Endothelial cell of umbilical vein (primary cell): ENCODE measurements at regions not wholly inside any gene's neighbourhood (a gene's known extent, or its start where the extent isn't known, plus 50 kb on each side); places are given as distances from the start of the nearest gene placed in this dataset.

Source experiments
- BruUV-seq: library from RNA; stranded (reverse); fragments of 400-500 nt; replicated peaks from 2 replicates; lab custom pipeline; 2021; lab: Mats Ljungman, UMichigan
- CTCF ChIA-PET: fragments of 300-600, 350-600 bp; sonication (Branson Sonifier 250); formaldehyde crosslinking; loops from one replicate; lab custom pipeline; 2021; ENCODE audit warnings: antibody characterized with exemption, inconsistent platforms; lab: Charles Lee
- POLR2A ChIA-PET: fragments of 300-600, 350-600 bp; sonication (Branson Sonifier 250); formaldehyde crosslinking; loops from one replicate; lab custom pipeline; 2021; ENCODE audit warnings: antibody characterized with exemption, inconsistent platforms; lab: Charles Lee
- DNase-seq: peaks from one replicate; pipeline ENCODE4 v3.0.0-alpha.2; 2011; ENCODE audit warnings: low read depth, low spot score
- FAIRE-seq: peaks from 2 replicates; lab custom pipeline; 2011; peaks lifted over from hg19 to GRCh38; lab: Jason Lieb, UNC
- H2AFZ ChIP-seq: 2 replicates; pipeline ENCODE4 v1.6.0; 2012; ENCODE audit warnings: low read depth, low read length, control low read depth, inconsistent platforms
- H3K27ac ChIP-seq: 2 replicates; pipeline ENCODE4 v1.5.1; 2011; ENCODE audit warnings: low read depth, mild to moderate bottlenecking, control low read depth, low read length, moderate library complexity; ENCODE audit not compliant: insufficient read depth
- H3K27me3 ChIP-seq, 2 experiments: 2 replicates each; pipeline versions ENCODE4 v1.6.0 to v1.6.1; 2011; ENCODE audit warnings: low read length in 2 of 2, mixed read lengths in 1 of 2; ENCODE audit not compliant: control insufficient read depth in 2 of 2, insufficient read depth in 2 of 2
- H3K36me3 ChIP-seq, 2 experiments: 2 replicates in 1 of 2; 3 replicates in 1 of 2; pipeline ENCODE4 v1.5.1; 2011; ENCODE audit warnings: low read length in 2 of 2, mild to moderate bottlenecking in 1 of 2, moderate library complexity in 1 of 2; ENCODE audit not compliant: control insufficient read depth in 2 of 2, insufficient read depth in 2 of 2; ENCODE audit errors: extremely low read depth in 1 of 2
- H3K4me1 ChIP-seq: 3 replicates; pipeline ENCODE4 v1.5.1; 2011; ENCODE audit warnings: mild to moderate bottlenecking, low read length; ENCODE audit not compliant: control insufficient read depth, insufficient read depth; ENCODE audit errors: extremely low read depth
- H3K4me2 ChIP-seq: 2 replicates; pipeline ENCODE4 v1.6.1; 2011; ENCODE audit warnings: low read length, control low read depth, mixed read lengths; ENCODE audit not compliant: insufficient read depth
- H3K4me3 ChIP-seq, 3 experiments: fragments of 200-600 bp in 1 of 3; sonication (generic), shearing (Covaris generic) in 1 of 3; replicated peaks in 1 of 3; 2 replicates each; pipeline ENCODE4 v1.5.1; 2011 to 2016; ENCODE audit warnings: control low read depth in 3 of 3, low read length in 3 of 3, mild to moderate bottlenecking in 2 of 3, inconsistent platforms in 1 of 3, low read depth in 1 of 3, moderate library complexity in 1 of 3; ENCODE audit not compliant: insufficient read depth in 1 of 3
- H3K79me2 ChIP-seq: 2 replicates; pipeline ENCODE4 v1.6.0; 2012; ENCODE audit warnings: low read length, inconsistent platforms; ENCODE audit not compliant: control insufficient read depth, insufficient read depth
- H3K9ac ChIP-seq: replicated peaks from 2 replicates; pipeline ENCODE3; 2011; ENCODE audit warnings: low read length, control low read depth; ENCODE audit not compliant: insufficient read depth; ENCODE audit errors: extremely low read depth
- H3K9me1 ChIP-seq: replicated peaks from 3 replicates; pipeline ENCODE4 v1.6.0; 2011; ENCODE audit warnings: mild to moderate bottlenecking, low read length; ENCODE audit not compliant: control insufficient read depth, insufficient read depth; ENCODE audit errors: extremely low read depth
- H3K9me3 ChIP-seq: replicated peaks from 2 replicates; pipeline ENCODE4 v1.5.1; 2012; ENCODE audit warnings: low read length, inconsistent platforms; ENCODE audit not compliant: control insufficient read depth, insufficient read depth
- H4K20me1 ChIP-seq: replicated peaks from 2 replicates; pipeline ENCODE3; 2011; ENCODE audit warnings: mild to moderate bottlenecking, low read length; ENCODE audit not compliant: control insufficient read depth, insufficient read depth; ENCODE audit errors: extremely low read depth
- CTCF ChIP-seq, 2 donors: IDR thresholded peaks; 1 replicate in 1 of 2; 2 replicates in 1 of 2; pipeline ENCODE4 v1.5.1; 2011; ENCODE audit warnings: low read length in 2 of 2, mild to moderate bottlenecking in 2 of 2, moderate library complexity in 2 of 2, control low read depth in 1 of 2, inconsistent platforms in 1 of 2, low read depth in 1 of 2; ENCODE audit not compliant: insufficient read depth in 1 of 2; ENCODE audit errors: extremely low read depth in 1 of 2
- EZH2 ChIP-seq: IDR thresholded peaks from 2 replicates; pipeline ENCODE4 v1.6.1; 2012; ENCODE audit warnings: borderline replicate concordance, low read depth, mild to moderate bottlenecking, moderate library complexity, low read length, inconsistent platforms; ENCODE audit not compliant: severe bottlenecking
- FOS ChIP-seq: IDR thresholded peaks from 2 replicates; pipeline ENCODE4 v1.6.1; 2011; ENCODE audit warnings: mild to moderate bottlenecking, low read length, moderate library complexity, borderline replicate concordance; ENCODE audit not compliant: insufficient read depth
- GATA2 ChIP-seq: IDR thresholded peaks from 2 replicates; pipeline ENCODE4 v1.7.0; 2011; ENCODE audit warnings: low read depth, mild to moderate bottlenecking, moderate library complexity, mixed read lengths, low read length; ENCODE audit not compliant: insufficient read length, insufficient read depth
- JUN ChIP-seq: IDR thresholded peaks from 2 replicates; pipeline ENCODE4 v1.6.1; 2011; ENCODE audit warnings: borderline replicate concordance, low read depth; ENCODE audit not compliant: insufficient read length, insufficient read depth
- MAX ChIP-seq: IDR thresholded peaks from 2 replicates; pipeline ENCODE4 v1.6.1; 2011; ENCODE audit not compliant: insufficient read depth, insufficient read length
- MYC ChIP-seq: IDR thresholded peaks from one replicate; pipeline ENCODE4 v1.6.1; 2011; ENCODE audit warnings: mild to moderate bottlenecking, low read depth, low read length
- POLR2A ChIP-seq: IDR thresholded peaks from 2 replicates; pipeline ENCODE4 v1.6.1; 2012; ENCODE audit warnings: low read depth, mild to moderate bottlenecking, control low read depth, low read length
- POLR2AphosphoS5 ChIP-seq: IDR thresholded peaks from 2 replicates; pipeline ENCODE4 v1.6.1; 2012; ENCODE audit warnings: low read depth, mild to moderate bottlenecking, control low read depth, low read length, moderate library complexity; ENCODE audit not compliant: insufficient read depth
- dilution Hi-C: fragments of 300-500 bp; cut with MboI; formaldehyde crosslinking; loops from one replicate; pipeline ENCODE4 v1.15.0; 2019; ENCODE audit warnings: low sequenced_read_pairs; ENCODE audit not compliant: extremely low pct_ligation_motif_present
- intact Hi-C: fragments of 100-400 bp; cut with micrococcal nuclease; formaldehyde crosslinking; loops from one replicate; pipeline ENCODE4 v1.10.0; 2022

- H3K4me1 ChIP-seq = peaks cover 2% of the 10 kb centered on the region
- FAIRE-seq (no peak), DNase-seq (peak; percentile 48)
- H3K27ac ChIP-seq = no peak overlapping the region
- no peaks in the 10 kb centered on the region for H3K27me3 ChIP-seq
- TF ChIP-seq FOS (no peak), MYC (no peak), GATA2 (no peak), CTCF (IDR thresholded peaks at IDR 0.05; ENCODE audit: extremely low read depth in 1 of 2, insufficient read depth in 1 of 2, low read depth in 1 of 2, low read length in 2 of 2) (no peak), MAX (no peak), POLR2A (no peak), JUN (no peak), POLR2AphosphoS5 (no peak), EZH2 (no peak)
- H3K9me3 ChIP-seq = no peaks in the 10 kb centered on the region
- no peak overlapping the region for H3K9ac ChIP-seq
- no peak overlapping the region for H3K4me2 ChIP-seq
- dilution Hi-C loops (no loop called here), intact Hi-C loops (loop anchor here (5.0 kb wide), 1 partner anchor 85 kb away; no protein-coding TSS in a partner anchor)
- no TSS peak for BruUV-seq
- no peaks in the 10 kb centered on the region for H3K79me2 ChIP-seq
- no peak overlapping the region for H3K4me3 ChIP-seq
- POLR2A ChIA-PET = interaction anchor here (0.6 to 1.2 kb wide), 3 partner anchors 83 to 706 kb away, joined by 3 to 4 read pairs (median 3); partner anchors contain the start of gene DIPK2A
- no peaks in the 10 kb centered on the region for H4K20me1 ChIP-seq
- no peaks in the 10 kb centered on the region for H3K9me1 ChIP-seq
- peak overlapping the region; percentile 2 for H2AFZ ChIP-seq
- no peaks in the 10 kb centered on the region for H3K36me3 ChIP-seq
- CTCF ChIA-PET = interaction anchor here (0.8 to 1.1 kb wide), 3 partner anchors 10 to 94 kb away, joined by 3 to 4 read pairs (median 3); no protein-coding TSS in a partner anchor
These were observed 705.5 kb downstream of the DIPK2A start for GRCh38 chr3:144677103-144677502.
